HG02970 (cell line): ENCODE measurements at regions not wholly inside any gene's neighbourhood (a gene's known extent, or its start where the extent isn't known, plus 50 kb on each side); places are given as distances from the start of the nearest gene placed in this dataset.
A peak's percentile ranks its signal among the peaks of the same experiment; 100 is the strongest.

Source experiments
- ATAC-seq: cut with Tn5 transposase; IDR thresholded peaks from one replicate; pipeline ENCODE4 v1.9.1; 2021; ENCODE audit warnings: mild to moderate bottlenecking, moderate library complexity, moderate number of reproducible peaks; ENCODE audit not compliant: unreplicated experiment, low FRiP score

- no peak for ATAC-seq
Measured at GRCh38 chr5:174229514-174230370, 184.2 kb downstream of the NSG2 start.

GRCh38 chr5:174231956-174232487 lies 186.5 kb downstream of the NSG2 start:
- no peak for ATAC-seq

GRCh38 chr5:174234388-174234787 lies 188.9 kb downstream of the NSG2 start:
- ATAC-seq: no peak

GRCh38 chr5:174235221-174236011 lies 189.9 kb downstream of the NSG2 start:
- ATAC-seq: no peak

- ATAC-seq: no peak
Measured at GRCh38 chr5:174236070-174236469, 190.6 kb downstream of the NSG2 start.

GRCh38 chr5:174239718-174240117 lies 194.2 kb downstream of the NSG2 start:
- no peak for ATAC-seq

- ATAC-seq: no peak
Measured at GRCh38 chr5:174242573-174242972, 197.1 kb downstream of the NSG2 start.

GRCh38 chr5:174243904-174244303 lies 198.4 kb downstream of the NSG2 start:
- ATAC-seq: no peak

- ATAC-seq: no peak
Measured at GRCh38 chr5:174245516-174246075, 200.1 kb downstream of the NSG2 start.

GRCh38 chr5:174246743-174247142 lies 201.2 kb downstream of the NSG2 start:
- no peak for ATAC-seq

GRCh38 chr5:174247301-174247700 lies 201.8 kb downstream of the NSG2 start:
- no peak for ATAC-seq

GRCh38 chr5:174251305-174252000 lies 205.9 kb downstream of the NSG2 start:
- no peak for ATAC-seq

- ATAC-seq: no peak
Measured at GRCh38 chr5:174252121-174252520, 206.6 kb downstream of the NSG2 start.

- no peak for ATAC-seq
Measured at GRCh38 chr5:174259696-174260420, 214.4 kb downstream of the NSG2 start.

- ATAC-seq: no peak
Measured at GRCh38 chr5:174271316-174271715, 225.8 kb downstream of the NSG2 start.

GRCh38 chr5:174272671-174273070 lies 227.2 kb downstream of the NSG2 start:
- peak; percentile 36 for ATAC-seq

- peak; percentile 67 for ATAC-seq
Measured at GRCh38 chr5:174273325-174273724, 227.8 kb downstream of the NSG2 start.

- no peak for ATAC-seq
Measured at GRCh38 chr5:174275959-174276358, 230.5 kb downstream of the NSG2 start.

GRCh38 chr5:174281089-174281760 lies 235.7 kb downstream of the NSG2 start:
- no peak for ATAC-seq
